ENCODE measurements at regions not wholly inside any gene's neighbourhood (a gene's known extent, or its start where the extent isn't known, plus 50 kb on each side); places are given as distances from the start of the nearest gene placed in this dataset.

DNA sequence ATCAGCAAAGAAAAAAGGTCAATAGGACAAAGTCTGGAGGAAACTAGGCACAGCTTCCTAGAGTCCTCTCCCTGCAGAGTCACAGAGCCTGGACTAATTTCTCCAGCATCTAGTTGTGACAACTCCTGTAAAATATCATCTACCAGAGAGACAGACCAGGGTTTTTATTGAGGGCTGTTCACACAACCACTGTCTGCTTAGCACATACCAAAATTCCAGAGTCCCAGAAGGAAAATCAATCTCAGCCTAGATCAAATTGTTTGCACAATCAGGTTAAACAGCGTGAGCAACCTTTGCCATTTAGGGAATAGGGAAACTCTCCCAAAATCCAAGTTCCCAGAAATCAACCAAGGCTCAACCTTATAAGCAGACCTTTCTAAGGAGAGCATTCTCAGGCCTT, 190.3 kb downstream of the SYK start:
- TF ChIP-seq EZH2 (IDR thresholded peaks at IDR 0.05) (no peak), POLR2AphosphoS5 (IDR thresholded peaks at IDR 0.05; ENCODE audit: borderline replicate concordance, low read depth, low read length) (no peak)
